GM12873 (cell line): ENCODE measurements at regions not wholly inside any gene's neighbourhood (a gene's known extent, or its start where the extent isn't known, plus 50 kb on each side); places are given as distances from the start of the nearest gene placed in this dataset.

Source experiments
- TF ChIP-seq, protein P1 (sequence below): IDR thresholded peaks from 2 replicates; pipeline ENCODE4 v1.5.1; 2012; ENCODE audit warnings: low read depth, mild to moderate bottlenecking, moderate library complexity, low read length, control low read depth; ENCODE audit not compliant: insufficient read depth; ENCODE audit errors: missing control alignments

DNA sequence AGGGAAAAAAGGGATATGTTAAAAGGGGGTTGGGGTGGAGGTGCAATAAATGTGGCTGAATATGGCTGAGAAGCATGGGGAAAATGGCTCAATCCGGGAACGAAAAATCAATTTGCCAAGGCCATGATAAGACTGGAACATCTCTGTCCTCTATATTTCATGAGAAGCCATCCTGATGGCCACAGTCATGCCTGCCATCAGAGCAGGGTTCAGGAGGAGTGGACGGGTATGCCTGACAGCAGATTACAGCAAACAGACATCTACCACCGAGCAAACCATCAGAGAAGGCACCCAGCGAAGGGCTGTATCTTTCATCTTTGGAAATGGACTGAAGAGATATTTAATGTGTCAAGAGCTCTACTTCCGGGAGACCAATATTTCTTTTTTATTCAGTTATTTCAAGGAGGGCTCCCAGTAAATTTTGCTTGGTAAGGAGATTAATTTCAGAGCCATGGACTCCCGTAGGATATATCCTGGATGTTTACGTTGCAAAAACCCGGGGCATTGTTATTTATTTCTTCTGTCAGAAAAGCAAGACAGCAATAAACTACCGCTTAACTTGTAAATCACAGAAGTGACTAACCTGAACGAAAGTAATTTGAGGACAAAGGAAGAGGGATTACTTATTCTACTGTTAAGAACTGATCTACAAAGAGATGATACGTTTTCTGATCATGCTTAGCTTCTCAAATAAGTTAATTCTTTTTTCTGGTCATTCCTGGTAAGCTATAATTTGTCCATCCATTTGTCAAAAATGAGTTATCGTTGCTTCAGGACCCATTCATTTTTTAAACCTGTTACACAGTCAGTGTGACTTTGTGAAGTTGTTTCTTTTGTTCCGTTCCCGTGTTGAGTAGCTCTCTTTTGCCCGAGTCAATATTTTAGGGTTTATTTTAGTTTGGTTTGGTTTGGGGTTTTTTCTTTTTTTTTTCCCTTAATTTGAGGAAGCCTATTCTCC is 80.6 kb upstream of the CHD2 start:
- TF ChIP-seq, protein P1, sequence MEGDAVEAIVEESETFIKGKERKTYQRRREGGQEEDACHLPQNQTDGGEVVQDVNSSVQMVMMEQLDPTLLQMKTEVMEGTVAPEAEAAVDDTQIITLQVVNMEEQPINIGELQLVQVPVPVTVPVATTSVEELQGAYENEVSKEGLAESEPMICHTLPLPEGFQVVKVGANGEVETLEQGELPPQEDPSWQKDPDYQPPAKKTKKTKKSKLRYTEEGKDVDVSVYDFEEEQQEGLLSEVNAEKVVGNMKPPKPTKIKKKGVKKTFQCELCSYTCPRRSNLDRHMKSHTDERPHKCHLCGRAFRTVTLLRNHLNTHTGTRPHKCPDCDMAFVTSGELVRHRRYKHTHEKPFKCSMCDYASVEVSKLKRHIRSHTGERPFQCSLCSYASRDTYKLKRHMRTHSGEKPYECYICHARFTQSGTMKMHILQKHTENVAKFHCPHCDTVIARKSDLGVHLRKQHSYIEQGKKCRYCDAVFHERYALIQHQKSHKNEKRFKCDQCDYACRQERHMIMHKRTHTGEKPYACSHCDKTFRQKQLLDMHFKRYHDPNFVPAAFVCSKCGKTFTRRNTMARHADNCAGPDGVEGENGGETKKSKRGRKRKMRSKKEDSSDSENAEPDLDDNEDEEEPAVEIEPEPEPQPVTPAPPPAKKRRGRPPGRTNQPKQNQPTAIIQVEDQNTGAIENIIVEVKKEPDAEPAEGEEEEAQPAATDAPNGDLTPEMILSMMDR: no peak

DNA sequence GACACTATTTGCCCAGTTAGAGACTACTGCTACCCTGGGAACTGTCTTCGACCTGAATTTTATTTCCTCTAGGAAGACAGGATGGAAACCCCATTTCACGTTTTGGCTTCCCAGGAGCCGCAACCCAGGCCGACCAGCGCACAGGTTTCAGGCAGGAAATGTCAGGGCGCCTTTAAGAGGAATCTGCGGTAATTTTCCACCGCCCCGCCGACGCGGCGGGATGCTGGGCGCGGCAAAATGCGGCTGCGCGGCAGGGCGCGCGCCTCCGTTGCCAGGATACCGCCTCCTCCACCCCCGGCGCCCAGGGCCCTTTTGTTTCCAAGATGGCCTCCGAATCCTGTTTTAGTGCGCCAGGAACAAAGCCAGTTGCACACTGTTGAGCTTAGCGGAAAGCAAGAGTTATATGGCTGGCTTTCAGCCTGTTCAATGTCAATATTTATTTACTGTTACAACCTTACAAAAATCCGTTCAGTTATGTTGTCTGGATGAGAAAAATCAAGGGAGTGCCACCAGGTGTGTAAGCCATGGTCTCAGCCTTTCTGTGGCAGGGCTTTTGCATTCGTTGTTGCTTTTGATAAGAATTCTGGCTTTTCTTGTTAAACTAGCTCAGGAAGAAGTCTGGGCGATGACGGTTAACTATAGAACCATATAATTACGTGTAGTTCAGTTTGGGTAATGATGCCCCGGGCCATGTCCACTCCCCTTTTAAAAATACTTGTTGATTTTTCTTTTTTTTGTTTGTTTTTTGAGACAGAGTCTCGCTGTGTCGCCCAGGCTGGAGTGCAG is 79.7 kb upstream of the CHD2 start:
- TF ChIP-seq, protein P1: peak; percentile 1

DNA sequence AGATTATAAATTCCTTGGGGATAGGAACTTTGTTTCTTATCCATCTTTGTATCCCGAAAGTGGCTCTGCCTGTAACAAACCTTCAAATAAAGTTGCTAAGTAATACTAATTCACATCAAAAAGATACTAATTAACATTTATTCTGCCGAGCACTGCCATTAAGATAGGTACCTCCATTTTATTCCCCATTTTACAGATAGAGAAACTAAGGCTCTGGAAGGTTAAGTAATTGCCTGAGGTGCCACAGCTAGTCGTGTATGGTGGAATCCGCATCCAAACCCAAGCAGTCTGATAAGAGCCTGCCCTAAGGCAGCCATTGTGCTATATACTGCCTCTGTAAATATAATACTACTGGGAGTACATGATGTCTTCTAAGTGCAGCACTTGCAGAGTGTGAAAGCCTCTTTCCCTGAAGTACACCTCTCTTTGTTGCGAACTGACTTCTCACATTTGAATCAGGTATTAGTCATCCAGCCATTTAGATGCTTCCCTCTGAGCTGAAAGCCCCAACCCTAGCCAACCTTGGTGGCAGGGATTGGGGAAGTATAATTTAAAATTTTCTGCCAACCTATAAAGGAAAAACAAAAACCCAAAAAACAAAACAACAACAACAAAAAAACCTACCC is 78.5 kb upstream of the CHD2 start:
- TF ChIP-seq, protein P1: no peak

DNA sequence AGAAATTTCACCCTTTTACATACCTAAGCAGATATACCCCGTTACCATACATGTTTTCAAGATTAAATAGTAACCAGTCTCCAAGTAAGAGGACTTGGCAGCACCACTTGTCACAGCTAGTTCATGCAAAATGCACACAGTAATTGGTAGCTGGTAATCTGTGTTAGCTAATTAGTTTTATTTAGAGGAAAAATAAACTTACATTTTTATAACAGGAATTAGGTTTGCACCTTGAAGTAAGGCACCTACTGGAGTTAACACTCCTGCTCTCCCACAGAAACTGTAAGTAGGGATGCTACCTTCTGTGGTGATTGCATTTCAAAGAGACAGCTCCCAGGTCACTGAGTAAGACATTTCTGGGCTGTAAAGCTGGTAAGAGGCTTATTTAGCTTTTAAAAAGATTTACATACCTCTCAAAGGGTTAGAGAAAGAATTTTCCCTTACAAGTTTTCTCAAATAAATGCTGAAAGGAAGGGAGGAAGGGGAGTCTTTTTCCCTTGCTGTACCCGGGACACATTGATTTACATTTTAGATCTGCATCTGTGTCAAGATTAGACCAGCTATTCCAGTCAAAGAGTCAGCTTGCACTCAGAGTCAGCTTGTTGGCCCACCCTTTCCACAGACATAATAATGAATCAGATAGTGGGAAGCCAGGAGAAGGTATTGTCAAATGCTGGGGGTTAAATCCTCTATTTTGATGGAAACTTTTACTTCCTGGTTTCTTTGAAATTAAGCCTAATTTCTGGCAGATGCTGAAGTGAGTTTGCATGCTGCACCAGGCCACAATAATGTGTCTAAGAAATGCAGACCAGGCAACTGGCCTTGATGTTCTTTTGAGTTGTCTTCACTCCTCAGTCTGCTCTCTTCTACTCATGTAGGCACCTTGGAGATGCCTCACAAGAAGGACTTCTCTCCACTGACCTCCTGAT is 77.6 kb upstream of the CHD2 start:
- TF ChIP-seq, protein P1: no peak

DNA sequence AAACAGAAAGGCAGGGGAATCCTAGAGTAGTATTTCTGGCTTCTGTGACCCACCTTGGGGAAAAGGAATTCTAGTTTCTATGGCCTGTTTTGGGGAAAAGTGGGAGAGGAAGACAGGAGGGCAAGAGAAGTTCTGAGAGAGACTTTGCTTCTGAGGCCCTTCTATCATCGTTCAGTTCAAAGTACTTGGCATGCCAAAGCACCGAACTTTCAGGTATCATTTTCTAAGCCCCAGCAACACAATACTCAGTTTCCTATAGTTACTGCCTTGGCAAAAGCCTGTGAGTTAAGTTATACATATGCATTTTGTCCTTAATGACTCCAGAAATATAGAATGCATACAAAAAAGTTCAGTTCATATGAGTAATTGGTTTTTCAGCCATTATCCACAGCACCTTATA is 74.1 kb upstream of the CHD2 start:
- TF ChIP-seq, protein P1: no peak

DNA sequence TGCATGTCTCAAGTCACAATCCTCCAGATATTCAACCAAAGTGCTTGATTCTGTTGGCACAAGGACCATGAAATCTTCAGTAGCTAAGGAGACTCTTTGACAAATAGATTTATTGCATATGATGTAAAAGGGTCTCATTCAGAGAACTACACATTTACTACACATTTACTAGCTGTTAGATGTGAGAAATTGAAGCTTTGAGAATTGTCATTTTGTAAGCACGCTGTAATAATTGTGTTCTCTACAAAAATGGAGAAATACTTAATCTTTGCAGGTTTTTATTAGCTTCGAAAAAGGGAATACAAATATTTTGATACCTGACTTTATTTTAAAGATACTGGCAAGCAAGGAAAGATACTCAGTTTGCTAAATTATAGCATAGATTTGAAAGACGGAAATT is 70.2 kb upstream of the CHD2 start:
- TF ChIP-seq, protein P1: no peak
